ENCODE measurements at regions not wholly inside any gene's neighbourhood (a gene's known extent, or its start where the extent isn't known, plus 50 kb on each side); places are given as distances from the start of the nearest gene placed in this dataset.
A peak's percentile ranks its signal among the peaks of the same experiment; 100 is the strongest.

DNA sequence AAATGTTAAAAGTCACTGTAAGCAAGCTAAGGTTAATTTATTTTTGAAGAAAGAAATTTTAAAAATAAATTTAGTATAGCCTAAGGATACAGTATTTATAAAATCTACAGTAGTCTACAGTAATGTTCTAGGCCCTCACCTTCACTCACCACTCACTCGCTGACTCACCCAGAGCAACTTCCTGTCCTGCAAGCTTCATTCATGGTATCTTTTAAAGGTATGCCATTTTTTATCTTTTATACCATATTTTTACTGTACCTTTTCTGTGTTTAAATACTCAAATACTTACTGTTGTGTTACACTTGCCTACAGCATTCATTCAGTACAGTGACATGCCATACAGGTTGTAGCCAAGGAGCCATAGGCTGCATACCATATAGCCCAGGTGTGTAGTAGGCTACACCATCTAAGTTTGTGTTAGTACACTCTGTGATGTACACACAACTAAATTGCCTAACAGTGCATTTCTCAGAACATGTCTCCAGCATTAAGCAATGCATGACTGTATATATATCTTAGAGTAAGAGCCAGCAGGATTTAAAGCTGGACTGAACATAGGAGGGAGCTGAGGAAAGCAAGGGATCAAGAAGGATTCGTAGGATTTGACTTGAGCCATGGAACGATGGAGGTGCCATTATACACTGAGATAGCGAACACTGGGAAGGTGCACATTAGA, 83.1 kb upstream of the KLF7 start:
- no peak overlapping the region for H3K27ac Mint-ChIP-seq
- no peaks in the 10 kb centered on the region for H3K9me3 ChIP-seq (ENCODE audit: low read depth)
- TF ChIP-seq, protein P1, sequence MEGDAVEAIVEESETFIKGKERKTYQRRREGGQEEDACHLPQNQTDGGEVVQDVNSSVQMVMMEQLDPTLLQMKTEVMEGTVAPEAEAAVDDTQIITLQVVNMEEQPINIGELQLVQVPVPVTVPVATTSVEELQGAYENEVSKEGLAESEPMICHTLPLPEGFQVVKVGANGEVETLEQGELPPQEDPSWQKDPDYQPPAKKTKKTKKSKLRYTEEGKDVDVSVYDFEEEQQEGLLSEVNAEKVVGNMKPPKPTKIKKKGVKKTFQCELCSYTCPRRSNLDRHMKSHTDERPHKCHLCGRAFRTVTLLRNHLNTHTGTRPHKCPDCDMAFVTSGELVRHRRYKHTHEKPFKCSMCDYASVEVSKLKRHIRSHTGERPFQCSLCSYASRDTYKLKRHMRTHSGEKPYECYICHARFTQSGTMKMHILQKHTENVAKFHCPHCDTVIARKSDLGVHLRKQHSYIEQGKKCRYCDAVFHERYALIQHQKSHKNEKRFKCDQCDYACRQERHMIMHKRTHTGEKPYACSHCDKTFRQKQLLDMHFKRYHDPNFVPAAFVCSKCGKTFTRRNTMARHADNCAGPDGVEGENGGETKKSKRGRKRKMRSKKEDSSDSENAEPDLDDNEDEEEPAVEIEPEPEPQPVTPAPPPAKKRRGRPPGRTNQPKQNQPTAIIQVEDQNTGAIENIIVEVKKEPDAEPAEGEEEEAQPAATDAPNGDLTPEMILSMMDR (IDR thresholded peaks at IDR 0.05) = no peak
- TF ChIP-seq EZH2phosphoT487 (IDR thresholded peaks at IDR 0.05) (no peak), EZH2 (IDR thresholded peaks at IDR 0.05) (no peak)
- no peaks in the 10 kb centered on the region for H3K27me3 Mint-ChIP-seq (ENCODE audit: insufficient read depth, low read depth)
- no peak overlapping the region for H3K4me2 ChIP-seq
- H3K36me3 Mint-ChIP-seq = no peaks in the 10 kb centered on the region
- H2AFZ ChIP-seq (replicated peaks) = no peak overlapping the region
- H3K27me3 ChIP-seq = no peaks in the 10 kb centered on the region
- no peaks in the 10 kb centered on the region for H3K9me3 Mint-ChIP-seq
- no peak for DNase-seq (ENCODE audit: low spot score)
- no peak overlapping the region for H3K27ac ChIP-seq
- H3F3A ChIP-seq (ENCODE audit: low read depth) = peaks cover 6% of the 10 kb centered on the region
- H3K4me1 ChIP-seq = peaks cover 18% of the 10 kb centered on the region
- no peak overlapping the region for H3K4me3 Mint-ChIP-seq
- no peak overlapping the region for H3K4me3 ChIP-seq
- no peaks in the 10 kb centered on the region for H3K36me3 ChIP-seq
- no peaks in the 10 kb centered on the region for H4K20me1 ChIP-seq (ENCODE audit: low read depth)
- no peaks in the 10 kb centered on the region for H3K79me2 ChIP-seq (ENCODE audit: low read depth)
- no peak overlapping the region for H3K9ac ChIP-seq
- H3K4me1 Mint-ChIP-seq = peaks cover 33% of the 10 kb centered on the region

DNA sequence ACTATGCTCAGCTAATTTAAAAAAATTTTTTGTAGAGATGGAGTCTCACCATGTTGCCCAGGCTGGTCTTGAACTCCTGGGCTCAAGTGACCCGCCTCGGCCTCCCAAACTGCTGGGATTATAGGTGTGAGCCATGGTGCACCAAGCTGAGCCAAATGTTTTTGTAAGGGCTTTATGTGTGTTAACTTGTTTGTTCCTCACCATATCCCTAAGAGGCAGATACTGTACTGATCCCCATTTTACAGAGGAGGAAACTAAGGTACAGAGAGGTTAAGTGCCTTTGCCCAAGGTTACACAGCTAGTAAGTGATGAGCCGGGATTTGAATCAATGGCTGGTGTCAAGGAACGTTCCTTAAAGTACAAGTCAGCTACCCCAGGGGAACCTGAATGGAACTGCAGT, 85.3 kb upstream of the KLF7 start:
- no peak for TF ChIP-seq EZH2phosphoT487 (IDR thresholded peaks at IDR 0.05)
- no peak for TF ChIP-seq EZH2 (IDR thresholded peaks at IDR 0.05)
- TF ChIP-seq, protein P1 (IDR thresholded peaks at IDR 0.05) = no peak
- H3K36me3 ChIP-seq = no peaks in the 10 kb centered on the region
- no peak overlapping the region for H3K9ac ChIP-seq
- no peaks in the 10 kb centered on the region for H3K9me3 ChIP-seq (ENCODE audit: low read depth)
- Mint-ChIP-seq H3K36me3 (no peaks in the 10 kb centered on the region), H3K4me3 (no peak overlapping the region), H3K27me3 (ENCODE audit: insufficient read depth, low read depth) (no peaks in the 10 kb centered on the region), H3K27ac (no peak overlapping the region), H3K4me1 (peaks cover 50% of the 10 kb centered on the region), H3K9me3 (no peaks in the 10 kb centered on the region)
- H3K79me2 ChIP-seq (ENCODE audit: low read depth) = no peaks in the 10 kb centered on the region
- no peak overlapping the region for H3K4me3 ChIP-seq
- no peaks in the 10 kb centered on the region for H3K27me3 ChIP-seq
- no peaks in the 10 kb centered on the region for H3F3A ChIP-seq (ENCODE audit: low read depth)
- H3K4me1 ChIP-seq = peaks cover 10% of the 10 kb centered on the region
- no peak overlapping the region for H3K27ac ChIP-seq
- no peak overlapping the region for H3K4me2 ChIP-seq
- no peak for DNase-seq (ENCODE audit: low spot score)
- no peak overlapping the region for H2AFZ ChIP-seq (replicated peaks)
- H4K20me1 ChIP-seq (ENCODE audit: low read depth) = no peaks in the 10 kb centered on the region

DNA sequence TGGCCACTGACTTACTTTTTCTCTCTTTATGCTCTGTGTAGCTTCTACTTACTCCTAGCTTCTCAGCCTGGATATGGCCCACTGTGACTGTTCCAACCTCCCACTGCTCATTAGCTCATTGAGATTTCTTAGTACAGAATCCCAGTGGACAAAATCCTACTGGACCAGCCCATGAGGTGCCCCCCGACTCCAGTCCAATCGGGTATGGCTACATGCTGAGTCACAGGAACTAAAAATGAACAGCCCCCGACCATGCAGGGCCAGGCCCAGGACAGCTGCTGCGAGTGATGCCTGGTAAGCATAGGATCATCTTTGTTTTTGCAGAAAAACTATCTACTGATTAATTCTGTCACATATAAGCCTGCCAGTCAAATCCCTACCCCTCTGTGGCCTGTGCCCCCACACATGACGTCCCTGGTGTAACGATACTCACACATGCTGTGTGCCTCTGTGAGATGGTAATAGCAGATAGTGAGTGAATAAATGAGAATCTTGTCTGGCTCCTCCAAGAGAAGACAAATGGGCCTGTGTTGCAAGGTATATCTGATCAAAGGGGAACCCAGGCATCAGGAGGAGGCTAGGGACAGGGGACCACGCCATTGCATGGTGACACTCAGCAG, 85.9 kb upstream of the KLF7 start:
- no peak overlapping the region for H3K4me3 ChIP-seq
- TF ChIP-seq EZH2phosphoT487 (IDR thresholded peaks at IDR 0.05) = no peak
- TF ChIP-seq, protein P1 (IDR thresholded peaks at IDR 0.05) = no peak
- no peak for TF ChIP-seq EZH2 (IDR thresholded peaks at IDR 0.05)
- H3K36me3 ChIP-seq = no peaks in the 10 kb centered on the region
- Mint-ChIP-seq H3K27me3 (ENCODE audit: insufficient read depth, low read depth) (no peaks in the 10 kb centered on the region), H3K4me3 (no peak overlapping the region), H3K27ac (peak overlapping the region; percentile 44), H3K36me3 (no peaks in the 10 kb centered on the region), H3K9me3 (no peaks in the 10 kb centered on the region), H3K4me1 (peaks cover 56% of the 10 kb centered on the region)
- no peaks in the 10 kb centered on the region for H3K27me3 ChIP-seq
- no peak overlapping the region for H3K9ac ChIP-seq
- H4K20me1 ChIP-seq (ENCODE audit: low read depth) = no peaks in the 10 kb centered on the region
- no peak overlapping the region for H3K4me2 ChIP-seq
- H3F3A ChIP-seq (ENCODE audit: low read depth) = no peaks in the 10 kb centered on the region
- H2AFZ ChIP-seq (replicated peaks) = no peak overlapping the region
- H3K4me1 ChIP-seq = peaks cover 12% of the 10 kb centered on the region
- no peak overlapping the region for H3K27ac ChIP-seq
- no peaks in the 10 kb centered on the region for H3K79me2 ChIP-seq (ENCODE audit: low read depth)
- DNase-seq (ENCODE audit: low spot score) = no peak
- no peaks in the 10 kb centered on the region for H3K9me3 ChIP-seq (ENCODE audit: low read depth)

Measured in neural progenitor cell (in vitro differentiated cells).